ENCODE measurements at regions not wholly inside any gene's neighbourhood (a gene's known extent, or its start where the extent isn't known, plus 50 kb on each side); places are given as distances from the start of the nearest gene placed in this dataset.

GRCh38 chr13:22039961-22040360, 369.1 kb downstream of the FGF9 start:
- intact Hi-C loops (cut with micrococcal nuclease; ENCODE audit: unreplicated experiment) = no loop called here
- Histone ChIP-seq H3K27ac (no peak overlapping the region), H3K9me3 (ENCODE audit: insufficient read depth, low read depth) (no peaks in the 10 kb centered on the region), H3K9me2 (ENCODE audit: insufficient read depth) (no peaks in the 10 kb centered on the region), H3K36me3 (ENCODE audit: low read depth) (no peaks in the 10 kb centered on the region), H3K79me2 (ENCODE audit: low read depth) (no peaks in the 10 kb centered on the region), H2AFZ (no peak overlapping the region), H4K20me1 (ENCODE audit: insufficient read depth) (no peaks in the 10 kb centered on the region), H3K27me3 (ENCODE audit: insufficient read depth, low read depth) (no peaks in the 10 kb centered on the region; the same call in 1 of the 2 replicates), H3K4me1 (replicated peaks; ENCODE audit: insufficient read depth) (no peaks in the 10 kb centered on the region), H3K4me3 (no peak overlapping the region), H3K4me2 (no peak overlapping the region), H3F3A (ENCODE audit: insufficient read depth, low read depth) (no peaks in the 10 kb centered on the region)
- DNase-seq = no peak
- CTCF ChIA-PET = no interaction called here
- POLR2A ChIA-PET (ENCODE audit: unreplicated experiment) = no interaction called here
- no TSS peak for BruUV-seq (replicated peaks)
- TF ChIP-seq EZH2 (IDR thresholded peaks at IDR 0.05; ENCODE audit: low read depth) = no peak
- no peak for TF ChIP-seq CTCF (conservative IDR thresholded peaks at IDR 0.05)

DNA sequence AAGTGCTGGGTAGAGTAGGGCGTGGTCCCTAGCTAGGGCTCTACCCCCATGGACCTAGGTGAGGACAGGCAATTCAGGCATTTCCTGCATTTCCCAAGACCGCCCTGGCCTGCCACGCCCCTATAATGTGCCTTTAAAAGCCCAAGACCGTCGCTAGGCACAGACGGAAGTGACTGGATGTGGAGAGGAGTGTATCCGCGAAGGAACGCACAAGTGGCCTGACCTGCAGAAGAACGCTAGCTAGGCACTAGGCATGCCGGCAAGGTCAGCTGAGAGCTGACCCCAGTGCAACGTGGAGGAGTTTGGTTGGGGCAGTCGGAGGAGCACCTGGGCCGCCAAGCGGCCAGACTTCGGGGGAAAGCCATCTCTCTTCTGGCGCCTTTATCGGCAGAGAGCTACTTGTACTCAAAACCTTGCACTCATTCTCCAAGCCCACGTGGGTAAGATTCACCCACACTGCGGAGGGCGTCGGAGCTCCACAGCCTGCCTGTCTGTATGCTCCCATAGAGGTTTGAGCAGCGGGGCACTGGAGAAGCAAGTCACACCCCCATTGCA, 370.0 kb downstream of the FGF9 start:
- Histone ChIP-seq H3K4me1 (replicated peaks; ENCODE audit: insufficient read depth) (no peaks in the 10 kb centered on the region), H3K27me3 (ENCODE audit: insufficient read depth, low read depth) (no peaks in the 10 kb centered on the region; the same call in 1 of the 2 replicates), H3K4me2 (no peak overlapping the region), H3K9me3 (ENCODE audit: insufficient read depth, low read depth) (no peaks in the 10 kb centered on the region), H3K27ac (no peak overlapping the region), H3K4me3 (no peak overlapping the region), H3F3A (ENCODE audit: insufficient read depth, low read depth) (no peaks in the 10 kb centered on the region), H4K20me1 (ENCODE audit: insufficient read depth) (no peaks in the 10 kb centered on the region), H2AFZ (no peak overlapping the region), H3K79me2 (ENCODE audit: low read depth) (no peaks in the 10 kb centered on the region), H3K36me3 (ENCODE audit: low read depth) (no peaks in the 10 kb centered on the region), H3K9me2 (ENCODE audit: insufficient read depth) (no peaks in the 10 kb centered on the region)
- no peak for DNase-seq
- no TSS peak for BruUV-seq (replicated peaks)
- POLR2A ChIA-PET (ENCODE audit: unreplicated experiment) = no interaction called here
- intact Hi-C loops (cut with micrococcal nuclease; ENCODE audit: unreplicated experiment) = no loop called here
- CTCF ChIA-PET = no interaction called here
- no peak for TF ChIP-seq EZH2 (IDR thresholded peaks at IDR 0.05; ENCODE audit: low read depth)
- TF ChIP-seq CTCF (conservative IDR thresholded peaks at IDR 0.05) = no peak

GRCh38 chr13:22041741-22042140, 370.9 kb downstream of the FGF9 start:
- Histone ChIP-seq H3K9me2 (ENCODE audit: insufficient read depth) (no peaks in the 10 kb centered on the region), H3K4me2 (no peak overlapping the region), H4K20me1 (ENCODE audit: insufficient read depth) (no peaks in the 10 kb centered on the region), H2AFZ (no peak overlapping the region), H3K9me3 (ENCODE audit: insufficient read depth, low read depth) (no peaks in the 10 kb centered on the region), H3K27ac (no peak overlapping the region), H3K4me3 (no peak overlapping the region), H3K4me1 (replicated peaks; ENCODE audit: insufficient read depth) (no peaks in the 10 kb centered on the region), H3K27me3 (ENCODE audit: insufficient read depth, low read depth) (no peaks in the 10 kb centered on the region; the same call in 1 of the 2 replicates), H3K79me2 (ENCODE audit: low read depth) (no peaks in the 10 kb centered on the region), H3F3A (ENCODE audit: insufficient read depth, low read depth) (no peaks in the 10 kb centered on the region), H3K36me3 (ENCODE audit: low read depth) (no peaks in the 10 kb centered on the region)
- no peak for DNase-seq
- TF ChIP-seq CTCF (conservative IDR thresholded peaks at IDR 0.05) = no peak
- TF ChIP-seq EZH2 (IDR thresholded peaks at IDR 0.05; ENCODE audit: low read depth) = no peak
- ChIA-PET CTCF (no interaction called here), POLR2A (ENCODE audit: unreplicated experiment) (no interaction called here)
- no TSS peak for BruUV-seq (replicated peaks)
- intact Hi-C loops (cut with micrococcal nuclease; ENCODE audit: unreplicated experiment) = no loop called here
